HEK293 (cell line): ENCODE measurements at regions not wholly inside any gene's neighbourhood (a gene's known extent, or its start where the extent isn't known, plus 50 kb on each side); places are given as distances from the start of the nearest gene placed in this dataset.

Source experiments
- CTCF ChIA-PET: fragments of 350-600 bp; formaldehyde crosslinking; extraction: SDS; loops from one replicate; lab custom pipeline; 2021; ENCODE audit warnings: antibody characterized with exemption; lab: Yijun Ruan, JAX
- POLR2A ChIA-PET: fragments of 300-600 bp; formaldehyde crosslinking; extraction: SDS; loops from one replicate; lab custom pipeline; 2020; ENCODE audit warnings: antibody characterized with exemption, inconsistent platforms; lab: Yijun Ruan, JAX
- H3K27ac ChIP-seq: fragments of 200-500 bp; sonication (Bioruptor generic); 2 replicates; pipeline ENCODE4 v1.5.1; 2014; ENCODE audit warnings: low read depth, low read length, control low read depth, inconsistent platforms; ENCODE audit errors: extremely low read depth
- H3K36me3 ChIP-seq, 2 experiments: fragments of 200-500 bp in 1 of 2; sonication (Bioruptor generic) in 1 of 2; 1 replicate in 1 of 2; 2 replicates in 1 of 2; pipeline ENCODE4 v1.5.1; 2014 to 2017; ENCODE audit warnings: inconsistent platforms in 2 of 2, low read length in 2 of 2; ENCODE audit not compliant: control insufficient read depth in 2 of 2, insufficient read depth in 1 of 2
- H3K4me1 ChIP-seq: fragments of 200-500 bp; sonication (Bioruptor generic); 2 replicates; pipeline ENCODE4 v1.5.1; 2014; ENCODE audit warnings: mild to moderate bottlenecking, low read length, inconsistent platforms; ENCODE audit not compliant: control insufficient read depth, insufficient read depth
- H3K4me3 ChIP-seq: 2 replicates; pipeline ENCODE4 v1.5.1; 2011; ENCODE audit warnings: low read depth, mild to moderate bottlenecking, control low read depth, low read length, moderate library complexity
- H3K9me3 ChIP-seq: fragments of 200-500 bp; sonication (Bioruptor generic); 2 replicates; pipeline ENCODE4 v1.5.1; 2014; ENCODE audit warnings: low read depth, low read length, inconsistent platforms; ENCODE audit not compliant: control insufficient read depth, insufficient read depth
- FEZF1 ChIP-seq: fragments of 450-650 bp; formaldehyde crosslinking; IDR thresholded peaks from 2 replicates; pipeline ENCODE4 v1.5.1; 2016; ENCODE audit warnings: missing biosample characterization, missing genetic modification characterization
- INSM2 ChIP-seq: fragments of 450-650 bp; formaldehyde crosslinking; IDR thresholded peaks from 2 replicates; pipeline ENCODE4 v1.5.1; 2016; ENCODE audit warnings: missing biosample characterization, missing genetic modification characterization
- KLF1 ChIP-seq: fragments of 450-650 bp; formaldehyde crosslinking; IDR thresholded peaks from 2 replicates; pipeline ENCODE4 v1.5.1; 2016; ENCODE audit warnings: missing biosample characterization, missing genetic modification characterization
- KLF16 ChIP-seq: fragments of 450-650 bp; formaldehyde crosslinking; IDR thresholded peaks from 2 replicates; pipeline ENCODE4 v1.5.1; 2017; ENCODE audit warnings: missing biosample characterization, missing genetic modification characterization
- KLF8 ChIP-seq: fragments of 450-650 bp; formaldehyde crosslinking; IDR thresholded peaks from 2 replicates; pipeline ENCODE4 v1.5.1; 2016; ENCODE audit warnings: missing biosample characterization, missing genetic modification characterization
- MYNN ChIP-seq: fragments of 450-650 bp; formaldehyde crosslinking; IDR thresholded peaks from 2 replicates; pipeline ENCODE4 v1.5.1; 2016; ENCODE audit warnings: missing biosample characterization, missing genetic modification characterization, borderline replicate concordance
- SALL2 ChIP-seq: fragments of 450-650 bp; formaldehyde crosslinking; IDR thresholded peaks from 2 replicates; pipeline ENCODE4 v1.5.0; 2017; ENCODE audit warnings: missing biosample characterization, mild to moderate bottlenecking, missing genetic modification characterization, borderline replicate concordance
- SCRT2 ChIP-seq: fragments of 450-650 bp; formaldehyde crosslinking; IDR thresholded peaks from 2 replicates; pipeline ENCODE4 v1.5.1; 2016; ENCODE audit warnings: missing biosample characterization, missing genetic modification characterization
- SP3 ChIP-seq: fragments of 450-650 bp; formaldehyde crosslinking; IDR thresholded peaks from 2 replicates; pipeline ENCODE4 v1.5.1; 2016; ENCODE audit warnings: missing biosample characterization, missing genetic modification characterization
- ZBTB7A ChIP-seq: fragments of 450-650 bp; formaldehyde crosslinking; IDR thresholded peaks from 2 replicates; pipeline ENCODE4 v1.5.1; 2016; ENCODE audit warnings: low read depth, missing biosample characterization, missing genetic modification characterization
- ZEB2 ChIP-seq: fragments of 450-650 bp; formaldehyde crosslinking; IDR thresholded peaks from 2 replicates; pipeline ENCODE4 v1.5.1; 2016; ENCODE audit warnings: missing biosample characterization, missing genetic modification characterization
- ZNF112 ChIP-seq: fragments of 450-650 bp; formaldehyde crosslinking; IDR thresholded peaks from 2 replicates; pipeline ENCODE4 v1.5.0; 2017; ENCODE audit warnings: missing biosample characterization, missing genetic modification characterization
- ZNF114 ChIP-seq: fragments of 450-650 bp; formaldehyde crosslinking; IDR thresholded peaks from 2 replicates; pipeline ENCODE4 v1.5.0; 2017; ENCODE audit warnings: missing biosample characterization, missing genetic modification characterization
- ZNF23 ChIP-seq: fragments of 450-650 bp; formaldehyde crosslinking; IDR thresholded peaks from 2 replicates; pipeline ENCODE4 v1.5.1; 2016; ENCODE audit warnings: missing biosample characterization, missing genetic modification characterization, borderline replicate concordance
- ZNF248 ChIP-seq: fragments of 450-650 bp; formaldehyde crosslinking; IDR thresholded peaks from 2 replicates; pipeline ENCODE4 v1.5.1; 2017; ENCODE audit warnings: missing biosample characterization, missing genetic modification characterization
- ZNF366 ChIP-seq: fragments of 450-650 bp; formaldehyde crosslinking; conservative IDR thresholded peaks from 2 replicates; pipeline ENCODE4 v1.5.1; 2016; ENCODE audit warnings: missing biosample characterization, missing genetic modification characterization
- ZNF561 ChIP-seq: fragments of 450-650 bp; IDR thresholded peaks from 2 replicates; pipeline ENCODE4 v1.5.1; 2018; ENCODE audit warnings: missing biosample characterization, missing genetic modification characterization, borderline replicate concordance
- ZNF621 ChIP-seq: fragments of 450-650 bp; formaldehyde crosslinking; IDR thresholded peaks from 2 replicates; pipeline ENCODE4 v1.5.1; 2017; ENCODE audit warnings: missing biosample characterization, missing genetic modification characterization
- ZNF626 ChIP-seq: fragments of 450-650 bp; sonication (Bioruptor Pico); formaldehyde crosslinking; IDR thresholded peaks from 2 replicates; pipeline ENCODE4 v1.5.1; 2018; ENCODE audit warnings: missing biosample characterization, missing genetic modification characterization, inconsistent platforms
- ZNF660 ChIP-seq: fragments of 450-650 bp; IDR thresholded peaks from 2 replicates; pipeline ENCODE4 v1.5.1; 2018; ENCODE audit warnings: missing biosample characterization, mild to moderate bottlenecking, missing genetic modification characterization
- ZNF670 ChIP-seq: fragments of 450-650 bp; formaldehyde crosslinking; IDR thresholded peaks from 2 replicates; pipeline ENCODE4 v1.5.1; 2016; ENCODE audit warnings: missing biosample characterization, missing genetic modification characterization, low read depth
- ZNF768 ChIP-seq: fragments of 450-650 bp; formaldehyde crosslinking; IDR thresholded peaks from 2 replicates; pipeline ENCODE4 v1.5.1; 2018; ENCODE audit warnings: missing biosample characterization, mild to moderate bottlenecking, missing genetic modification characterization
- ZNF785 ChIP-seq: fragments of 450-650 bp; formaldehyde crosslinking; IDR thresholded peaks from 2 replicates; pipeline ENCODE4 v1.5.1; 2016; ENCODE audit warnings: missing biosample characterization, missing genetic modification characterization
- ZNF792 ChIP-seq: fragments of 450-650 bp; formaldehyde crosslinking; IDR thresholded peaks from 2 replicates; pipeline ENCODE4 v1.5.1; 2016; ENCODE audit warnings: missing biosample characterization, missing genetic modification characterization
- ZSCAN4 ChIP-seq: fragments of 450-650 bp; formaldehyde crosslinking; IDR thresholded peaks from 2 replicates; pipeline ENCODE4 v1.5.1; 2017; ENCODE audit warnings: missing biosample characterization, missing genetic modification characterization
- ZXDB ChIP-seq: fragments of 450-650 bp; formaldehyde crosslinking; IDR thresholded peaks from 2 replicates; pipeline ENCODE4 v1.5.1; 2016; ENCODE audit warnings: missing biosample characterization, missing genetic modification characterization
- TF ChIP-seq, protein P1 (sequence below): fragments of 450-650 bp; formaldehyde crosslinking; conservative IDR thresholded peaks from 2 replicates; pipeline ENCODE4 v1.5.1; 2016; ENCODE audit warnings: low read depth, missing biosample characterization, missing genetic modification characterization
- TF ChIP-seq, protein P2 (sequence below): fragments of 450-650 bp; formaldehyde crosslinking; IDR thresholded peaks from 2 replicates; pipeline ENCODE4 v1.5.1; 2017; ENCODE audit warnings: missing biosample characterization, missing genetic modification characterization

- Histone ChIP-seq H3K27ac (no peak overlapping the region), H3K36me3 (no peaks in the 10 kb centered on the region), H3K9me3 (no peaks in the 10 kb centered on the region), H3K4me1 (no peaks in the 10 kb centered on the region), H3K4me3 (no peak overlapping the region)
- POLR2A ChIA-PET, result no interaction called here
- CTCF ChIA-PET, result interaction anchor here (1.1 to 1.4 kb wide), 2 partner anchors 14 to 39 kb away, joined by 3 read pairs; no protein-coding TSS in a partner anchor
- TF ChIP-seq FEZF1 (tag by site-specific recombination) (no peak), ZNF670 (tag by site-specific recombination) (no peak), ZNF792 (tag by site-specific recombination) (no peak), ZSCAN4 (tag by site-specific recombination) (no peak), ZXDB (no peak), INSM2 (no peak), KLF8 (no peak), ZNF621 (tag by site-specific recombination) (no peak)
Observed at GRCh38 chr2:125684932-125685331, 971.0 kb upstream of the GYPC start.

DNA sequence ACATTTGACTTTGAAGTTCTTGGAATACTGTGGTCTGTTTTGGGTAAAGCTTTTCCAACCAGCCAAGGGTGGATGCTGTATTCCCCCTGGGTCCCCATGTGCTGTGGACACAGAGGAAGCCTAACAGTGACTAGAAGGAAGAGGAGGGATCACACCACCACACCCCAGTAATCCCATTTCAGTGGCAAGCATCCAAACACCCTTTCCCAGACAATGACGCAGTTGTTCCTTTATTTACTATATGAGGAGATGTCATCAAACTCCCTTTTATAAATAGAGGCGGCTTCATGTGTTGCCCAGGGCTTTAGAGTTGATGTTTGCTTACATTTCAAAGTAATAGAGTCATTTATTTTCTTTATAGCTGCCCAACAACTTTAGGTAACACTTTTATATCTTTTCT lies 959.4 kb upstream of the GYPC start:
- CTCF ChIA-PET, result no interaction called here
- POLR2A ChIA-PET, result no interaction called here
- TF ChIP-seq MYNN (tag by site-specific recombination), result no peak
- no peak for TF ChIP-seq SP3 (tag by site-specific recombination)
- no peak for TF ChIP-seq ZNF112 (tag by site-specific recombination)
- TF ChIP-seq ZNF561 (tag by site-specific recombination), result no peak
- no peak for TF ChIP-seq ZNF114 (tag by site-specific recombination)
- no peak for TF ChIP-seq ZNF785
- no peak for TF ChIP-seq KLF16 (tag by site-specific recombination)
- no peak for TF ChIP-seq KLF1 (tag by site-specific recombination)
- no peak for TF ChIP-seq SALL2 (tag by site-specific recombination)
- no peak for TF ChIP-seq ZNF660 (tag by site-specific recombination)
- TF ChIP-seq ZNF23, result no peak
- TF ChIP-seq ZBTB7A, result no peak
- TF ChIP-seq ZNF366, result no peak
- TF ChIP-seq ZEB2 (tag by site-specific recombination), result no peak
- TF ChIP-seq, protein P1, sequence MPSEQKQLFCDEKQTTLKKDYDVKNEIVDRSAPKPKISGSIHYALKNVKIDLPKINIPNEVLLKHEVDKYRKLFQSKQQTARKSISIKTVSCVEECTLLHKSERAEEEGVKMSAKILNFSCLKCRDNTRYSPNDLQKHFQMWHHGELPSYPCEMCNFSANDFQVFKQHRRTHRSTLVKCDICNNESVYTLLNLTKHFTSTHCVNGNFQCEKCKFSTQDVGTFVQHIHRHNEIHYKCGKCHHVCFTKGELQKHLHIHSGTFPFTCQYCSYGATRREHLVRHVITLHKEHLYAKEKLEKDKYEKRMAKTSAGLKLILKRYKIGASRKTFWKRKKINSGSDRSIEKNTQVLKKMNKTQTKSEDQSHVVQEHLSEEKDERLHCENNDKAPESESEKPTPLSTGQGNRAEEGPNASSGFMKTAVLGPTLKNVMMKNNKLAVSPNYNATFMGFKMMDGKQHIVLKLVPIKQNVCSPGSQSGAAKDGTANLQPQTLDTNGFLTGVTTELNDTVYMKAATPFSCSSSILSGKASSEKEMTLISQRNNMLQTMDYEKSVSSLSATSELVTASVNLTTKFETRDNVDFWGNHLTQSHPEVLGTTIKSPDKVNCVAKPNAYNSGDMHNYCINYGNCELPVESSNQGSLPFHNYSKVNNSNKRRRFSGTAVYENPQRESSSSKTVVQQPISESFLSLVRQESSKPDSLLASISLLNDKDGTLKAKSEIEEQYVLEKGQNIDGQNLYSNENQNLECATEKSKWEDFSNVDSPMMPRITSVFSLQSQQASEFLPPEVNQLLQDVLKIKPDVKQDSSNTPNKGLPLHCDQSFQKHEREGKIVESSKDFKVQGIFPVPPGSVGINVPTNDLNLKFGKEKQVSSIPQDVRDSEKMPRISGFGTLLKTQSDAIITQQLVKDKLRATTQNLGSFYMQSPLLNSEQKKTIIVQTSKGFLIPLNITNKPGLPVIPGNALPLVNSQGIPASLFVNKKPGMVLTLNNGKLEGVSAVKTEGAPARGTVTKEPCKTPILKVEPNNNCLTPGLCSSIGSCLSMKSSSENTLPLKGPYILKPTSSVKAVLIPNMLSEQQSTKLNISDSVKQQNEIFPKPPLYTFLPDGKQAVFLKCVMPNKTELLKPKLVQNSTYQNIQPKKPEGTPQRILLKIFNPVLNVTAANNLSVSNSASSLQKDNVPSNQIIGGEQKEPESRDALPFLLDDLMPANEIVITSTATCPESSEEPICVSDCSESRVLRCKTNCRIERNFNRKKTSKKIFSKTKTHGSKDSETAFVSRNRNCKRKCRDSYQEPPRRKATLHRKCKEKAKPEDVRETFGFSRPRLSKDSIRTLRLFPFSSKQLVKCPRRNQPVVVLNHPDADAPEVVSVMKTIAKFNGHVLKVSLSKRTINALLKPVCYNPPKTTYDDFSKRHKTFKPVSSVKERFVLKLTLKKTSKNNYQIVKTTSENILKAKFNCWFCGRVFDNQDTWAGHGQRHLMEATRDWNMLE (tag by site-specific recombination), result no peak
- TF ChIP-seq, protein P2, sequence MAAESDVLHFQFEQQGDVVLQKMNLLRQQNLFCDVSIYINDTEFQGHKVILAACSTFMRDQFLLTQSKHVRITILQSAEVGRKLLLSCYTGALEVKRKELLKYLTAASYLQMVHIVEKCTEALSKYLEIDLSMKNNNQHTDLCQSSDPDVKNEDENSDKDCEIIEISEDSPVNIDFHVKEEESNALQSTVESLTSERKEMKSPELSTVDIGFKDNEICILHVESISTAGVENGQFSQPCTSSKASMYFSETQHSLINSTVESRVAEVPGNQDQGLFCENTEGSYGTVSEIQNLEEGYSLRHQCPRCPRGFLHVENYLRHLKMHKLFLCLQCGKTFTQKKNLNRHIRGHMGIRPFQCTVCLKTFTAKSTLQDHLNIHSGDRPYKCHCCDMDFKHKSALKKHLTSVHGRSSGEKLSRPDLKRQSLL (tag by site-specific recombination), result no peak
- no peak for TF ChIP-seq ZNF248 (tag by site-specific recombination)
- no peak for TF ChIP-seq SCRT2 (tag by site-specific recombination)
- TF ChIP-seq ZNF626 (tag by site-specific recombination), result no peak
- TF ChIP-seq ZNF768 (tag by site-specific recombination), result no peak

More for the DNA sequence above, 959.4 kb upstream of the GYPC start:
- H3K4me3 ChIP-seq, result no peak overlapping the region
- H3K9me3 ChIP-seq, result no peaks in the 10 kb centered on the region
- no peaks in the 10 kb centered on the region for H3K36me3 ChIP-seq
- no peak overlapping the region for H3K27ac ChIP-seq
- H3K4me1 ChIP-seq, result no peaks in the 10 kb centered on the region
